ENCODE measurements at regions not wholly inside any gene's neighbourhood (a gene's known extent, or its start where the extent isn't known, plus 50 kb on each side); places are given as distances from the start of the nearest gene placed in this dataset.

- no peak for TF ChIP-seq CTCF (IDR thresholded peaks at IDR 0.05)
- TF ChIP-seq POLR2A (IDR thresholded peaks at IDR 0.05): no peak
- TF ChIP-seq POLR2AphosphoS5 (IDR thresholded peaks at IDR 0.05): no peak
These were observed 101.6 kb upstream of the OTUD4 start for GRCh38 chr4:145281951-145282350.

Data from sigmoid colon (tissue), 4 donors.